ENCODE measurements at regions not wholly inside any gene's neighbourhood (a gene's known extent, or its start where the extent isn't known, plus 50 kb on each side); places are given as distances from the start of the nearest gene placed in this dataset.

- intact Hi-C loops (cut with DNase I): no loop called here
- no peak for DNase-seq
Observed at GRCh38 chr6:12419631-12420272, 129.6 kb downstream of the EDN1 start.

GRCh38 chr6:12420626-12421025, 130.5 kb downstream of the EDN1 start:
- intact Hi-C loops (cut with DNase I): no loop called here
- DNase-seq: no peak

GRCh38 chr6:12421596-12421995, 131.4 kb downstream of the EDN1 start:
- DNase-seq: no peak

GRCh38 chr6:12422848-12423247, 132.7 kb downstream of the EDN1 start:
- peak in 1 of 10 donors; percentile 73 for DNase-seq
- intact Hi-C loops (cut with DNase I): no loop called here

More at GRCh38 chr6:12421596-12421995, 131.4 kb downstream of the EDN1 start:
- intact Hi-C loops (cut with DNase I): no loop called here

DNA sequence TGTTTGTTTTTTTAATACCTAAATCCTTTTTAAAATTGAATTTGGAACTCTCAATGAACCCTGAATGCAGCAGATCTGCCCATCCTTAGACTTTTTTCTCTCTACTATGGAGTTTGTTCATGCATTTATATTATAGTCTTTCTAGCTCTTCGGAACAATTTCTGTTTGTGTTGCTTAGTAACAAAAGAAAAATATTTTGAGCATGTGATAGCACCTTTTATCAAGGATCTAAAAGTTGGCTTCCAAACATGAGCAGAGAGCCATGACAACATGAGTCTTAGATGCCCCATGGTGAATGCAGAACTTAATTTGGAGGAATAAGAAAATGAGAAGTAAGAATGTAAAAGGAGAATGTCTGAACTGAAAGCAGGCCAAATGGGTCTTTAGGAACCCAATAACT, 133.7 kb downstream of the EDN1 start:
- DNase-seq: no peak
- intact Hi-C loops (cut with DNase I): no loop called here

- no peak for DNase-seq
- intact Hi-C loops (cut with DNase I): no loop called here
Observed at GRCh38 chr6:12426121-12426520, 136.0 kb downstream of the EDN1 start.

DNA sequence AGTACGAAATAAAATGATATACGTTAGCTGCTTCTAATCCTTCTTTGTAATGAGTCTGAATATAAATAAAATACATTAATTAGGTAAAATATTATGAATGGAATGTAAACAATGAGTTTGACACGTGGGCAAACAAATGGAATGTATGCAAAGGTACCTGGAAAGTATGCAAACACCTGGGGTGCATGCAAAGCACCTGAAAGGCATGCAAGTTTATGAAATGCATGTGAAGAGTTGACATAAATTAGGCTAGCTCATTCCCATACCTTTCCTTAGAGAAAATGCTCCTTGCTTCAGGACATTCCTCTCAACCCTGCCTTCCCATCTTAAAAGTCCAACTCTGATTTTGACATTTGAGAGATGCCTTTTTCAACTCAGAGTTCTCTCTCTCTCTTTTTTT, 140.9 kb downstream of the EDN1 start:
- no peak for DNase-seq
- intact Hi-C loops (cut with DNase I): no loop called here

DNA sequence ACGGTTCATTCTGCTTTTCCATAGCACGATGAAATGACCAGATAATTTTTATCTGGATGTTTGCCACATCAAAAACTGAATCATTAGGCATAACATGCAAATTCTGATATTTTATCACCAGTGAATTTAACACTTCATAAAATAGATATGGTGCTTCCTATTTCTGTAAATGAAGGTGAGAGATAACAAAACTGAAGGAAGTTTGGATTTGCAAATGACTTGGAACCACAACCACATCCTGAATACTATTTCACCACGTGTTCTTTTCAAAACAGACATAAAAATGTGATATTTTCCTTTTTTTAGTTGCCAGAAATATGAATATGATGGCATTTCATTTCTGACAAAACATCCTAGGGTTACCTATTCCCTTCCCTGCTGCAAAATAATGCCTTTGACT, 146.1 kb downstream of the EDN1 start:
- DNase-seq: no peak

DNA sequence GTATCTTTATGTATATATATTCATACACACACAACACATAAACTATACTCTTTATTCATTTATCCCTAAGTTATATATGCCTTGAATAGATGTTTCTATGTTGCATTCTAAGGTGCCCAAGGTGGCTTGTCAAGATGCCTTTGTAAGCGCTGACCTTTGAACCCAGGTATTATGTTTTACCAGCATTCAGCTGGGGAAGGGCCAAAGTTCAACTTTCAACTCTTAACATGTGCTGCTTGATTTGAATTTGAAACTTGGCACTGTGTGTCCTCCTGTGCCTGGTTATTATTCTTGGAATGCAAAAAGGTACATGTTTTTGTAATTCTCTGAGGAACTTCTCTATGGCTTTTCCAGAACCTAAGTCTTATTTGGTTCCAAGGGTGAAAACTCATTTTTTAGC, 146.5 kb downstream of the EDN1 start:
- DNase-seq: no peak
- intact Hi-C loops (cut with DNase I): no loop called here

More for the DNA sequence above, 146.1 kb downstream of the EDN1 start:
- intact Hi-C loops (cut with DNase I): no loop called here

GRCh38 chr6:12439296-12439695, 149.1 kb downstream of the EDN1 start:
- intact Hi-C loops (cut with DNase I): no loop called here
- no peak for DNase-seq

- intact Hi-C loops (cut with DNase I): no loop called here
- DNase-seq: no peak
Observed at GRCh38 chr6:12440981-12441380, 150.8 kb downstream of the EDN1 start.

DNA sequence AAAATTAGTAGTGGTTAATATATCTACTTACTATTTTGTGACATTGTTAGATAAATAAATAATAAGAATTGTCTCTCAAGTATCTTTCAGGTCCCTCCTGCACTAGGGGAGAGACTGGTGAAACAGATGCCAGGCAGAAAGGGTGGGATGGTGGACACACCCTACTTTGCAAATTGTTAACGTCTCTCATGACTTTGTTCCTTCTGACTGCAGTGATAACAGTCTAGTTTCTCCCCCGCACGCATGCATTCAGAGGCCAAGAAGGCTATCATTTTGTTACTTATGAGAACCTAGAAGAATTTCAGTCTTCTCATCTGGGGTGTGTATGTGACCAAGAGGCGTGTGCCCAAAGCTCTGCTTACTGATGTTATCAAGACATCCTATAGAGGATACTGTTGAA, 152.3 kb downstream of the EDN1 start:
- intact Hi-C loops (cut with DNase I): no loop called here
- DNase-seq: no peak

DNA sequence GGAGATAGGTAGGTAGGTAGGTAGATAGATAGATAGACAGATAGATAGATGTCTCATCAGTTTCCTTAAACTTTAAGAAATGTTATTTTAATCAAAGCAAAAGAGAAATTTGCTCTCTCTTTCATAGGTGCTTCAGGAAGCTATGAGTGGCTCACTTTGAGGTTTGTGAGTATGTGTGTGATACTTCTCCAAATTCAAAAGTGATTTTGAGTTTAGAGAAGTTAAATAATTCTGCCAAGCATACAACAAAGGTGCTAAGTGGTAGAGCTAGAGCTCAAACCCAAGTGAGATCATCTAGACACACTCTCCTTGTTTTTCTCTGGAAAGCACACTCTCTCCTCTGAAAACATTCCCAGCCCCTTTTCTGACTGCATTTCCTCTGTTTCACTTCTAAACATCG, 156.2 kb downstream of the EDN1 start:
- no peak for DNase-seq
- intact Hi-C loops (cut with DNase I): no loop called here

DNA sequence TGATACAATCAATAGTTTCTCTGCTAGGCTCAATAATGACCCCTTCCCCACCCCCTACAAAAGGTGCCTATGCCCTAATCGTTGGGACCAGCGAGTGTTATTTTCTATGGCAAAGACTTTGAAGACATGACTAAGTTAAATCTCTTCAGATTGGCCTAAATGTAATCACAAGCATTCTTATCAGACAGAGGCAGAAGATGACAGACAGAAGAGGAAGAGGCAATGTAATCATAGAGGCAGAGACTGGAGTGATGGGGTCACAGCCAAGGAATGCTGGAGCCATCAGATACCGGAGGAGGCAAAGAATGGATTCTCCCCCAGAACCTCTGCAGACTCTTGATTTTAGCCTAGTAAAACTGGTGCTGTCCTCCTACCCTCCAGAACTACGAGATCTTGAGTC, 159.3 kb downstream of the EDN1 start:
- no peak for DNase-seq
- intact Hi-C loops (cut with DNase I): no loop called here

DNA sequence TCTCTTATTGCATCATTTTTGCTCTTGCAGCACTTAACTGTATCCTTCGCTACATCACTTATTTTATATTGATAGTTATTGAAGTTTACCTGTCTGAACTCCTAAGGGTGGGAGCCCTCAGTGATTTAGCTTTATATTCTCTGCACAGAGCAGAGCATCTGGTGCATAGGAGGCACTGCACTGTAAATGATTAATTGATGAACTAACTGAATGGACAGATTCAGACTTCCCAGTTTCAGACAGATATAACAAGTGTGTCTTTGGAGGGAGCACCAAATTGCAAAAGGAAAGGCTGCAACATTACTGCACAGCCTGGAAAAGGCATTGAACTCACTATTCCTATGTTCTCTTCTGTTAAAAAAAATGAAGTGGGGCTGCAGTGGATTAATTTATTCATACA, 160.3 kb downstream of the EDN1 start:
- intact Hi-C loops (cut with DNase I): no loop called here

DNA sequence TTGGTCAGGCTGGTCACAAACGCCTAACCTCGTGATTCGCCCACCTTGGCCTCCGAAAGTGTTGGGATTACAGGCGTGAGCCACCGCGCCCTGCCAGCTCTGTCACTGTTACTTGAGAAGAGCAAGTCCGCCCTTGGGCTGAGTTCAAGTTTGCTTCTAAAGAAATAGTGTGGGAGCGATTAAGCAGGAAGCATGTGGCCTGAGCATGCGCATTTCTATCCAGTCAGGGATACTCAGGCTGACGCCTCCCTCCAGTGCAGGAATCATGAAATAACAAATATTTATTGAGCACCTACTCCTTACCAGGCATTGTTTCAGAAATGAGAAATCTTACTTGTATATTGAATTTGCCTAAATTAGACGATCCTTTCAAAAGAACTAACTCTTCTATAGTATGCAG, 166.2 kb downstream of the EDN1 start:
- intact Hi-C loops (cut with DNase I): no loop called here
- peak in 1 of 10 donors; percentile 43 for DNase-seq

More for the DNA sequence above, 160.3 kb downstream of the EDN1 start:
- no peak for DNase-seq

GRCh38 chr6:12457094-12457493, 166.9 kb downstream of the EDN1 start:
- intact Hi-C loops (cut with DNase I): no loop called here
- DNase-seq: no peak

DNA sequence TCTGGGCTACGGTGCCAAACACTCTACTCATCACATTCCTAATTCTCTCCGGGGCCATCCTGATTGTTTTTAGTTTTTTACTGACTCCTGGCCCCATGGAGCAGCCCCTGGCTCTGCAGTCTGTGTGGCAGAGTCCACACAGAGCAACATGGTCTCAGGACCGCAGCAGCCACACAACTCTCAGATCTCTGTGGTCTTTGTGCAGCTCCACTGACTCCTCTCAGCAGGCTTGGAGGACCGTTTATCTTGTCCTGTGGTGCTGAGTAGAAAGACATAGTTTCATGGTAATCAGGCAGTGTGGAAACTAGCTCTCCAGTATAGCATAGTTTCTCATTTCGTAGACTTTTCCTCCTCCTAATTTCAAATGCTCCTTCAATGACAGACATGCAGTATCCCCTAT, 168.4 kb downstream of the EDN1 start:
- no peak for DNase-seq
- intact Hi-C loops (cut with DNase I): no loop called here

- intact Hi-C loops (cut with DNase I): no loop called here
- DNase-seq: no peak
Observed at GRCh38 chr6:12459945-12460661, 169.9 kb downstream of the EDN1 start.

- no peak for DNase-seq
- intact Hi-C loops (cut with DNase I): no loop called here
Observed at GRCh38 chr6:12467706-12468670, 177.8 kb downstream of the EDN1 start.

- intact Hi-C loops (cut with DNase I): no loop called here
- no peak for DNase-seq
Observed at GRCh38 chr6:12472601-12473038, 182.5 kb downstream of the EDN1 start.
